Left ventricle myocardium inferior (tissue), 1 donor: ENCODE measurements at regions not wholly inside any gene's neighbourhood (a gene's known extent, or its start where the extent isn't known, plus 50 kb on each side); places are given as distances from the start of the nearest gene placed in this dataset.
"Not testable (repeated sequence)": the region's sequence is repeated elsewhere in the genome, so short reads cannot be mapped to it uniquely, and the experiment has no call there.

Source experiments
- DNase-seq: peaks from one replicate; pipeline ENCODE4 v3.0.0-alpha.2; 2020
- H3K27ac ChIP-seq: fragments of 200-600 bp; replicated peaks from 2 replicates; pipeline ENCODE4 v1.8.0; 2021
- H3K27me3 ChIP-seq: fragments of 200-600 bp; 2 replicates; pipeline ENCODE4 v1.8.0; 2021; ENCODE audit warnings: low read depth
- H3K36me3 ChIP-seq: fragments of 200-600 bp; 2 replicates; pipeline ENCODE4 v1.8.0; 2021
- H3K4me1 ChIP-seq: fragments of 200-600 bp; 2 replicates; pipeline ENCODE4 v1.8.0; 2021
- H3K4me3 ChIP-seq: fragments of 200-600 bp; 2 replicates; pipeline ENCODE4 v1.8.0; 2021; ENCODE audit warnings: mild to moderate bottlenecking, moderate library complexity
- H3K9me3 ChIP-seq: fragments of 200-600 bp; replicated peaks from 2 replicates; pipeline ENCODE4 v1.8.0; 2021
- CTCF ChIP-seq: fragments of 200-600 bp; IDR thresholded peaks from 2 replicates; pipeline ENCODE4 v1.8.0; 2021; ENCODE audit warnings: antibody characterized with exemption, mild to moderate bottlenecking, borderline replicate concordance
- intact Hi-C: fragments of 100-400 bp; cut with micrococcal nuclease; formaldehyde crosslinking; loops from one replicate; pipeline ENCODE4 v1.11.0; 2022
- donor health status: DM: no; HTN: yes; CAD: no; lungs with severe emphysema.

GRCh38 chr11:89658767-89659166 lies 51.3 kb upstream of the TRIM77 start:
- intact Hi-C loops, DNase-seq, H3K27me3 ChIP-seq, H3K36me3 ChIP-seq, H3K27ac ChIP-seq, H3K4me3 ChIP-seq, H3K4me1 ChIP-seq, H3K9me3 ChIP-seq: not testable (repeated sequence)

- H3K9me3 ChIP-seq, H3K36me3 ChIP-seq, H3K4me1 ChIP-seq, intact Hi-C loops, H3K27ac ChIP-seq, H3K27me3 ChIP-seq, DNase-seq, H3K4me3 ChIP-seq: not testable (repeated sequence)
These were observed 50.7 kb upstream of the TRIM77 start for GRCh38 chr11:89659414-89659813.

GRCh38 chr11:89660234-89660633 lies 49.9 kb upstream of the TRIM77 start:
- Histone ChIP-seq H3K4me1 (no peaks in the 10 kb centered on the region), H3K36me3 (no peaks in the 10 kb centered on the region), H3K4me3 (no peak overlapping the region), H3K27me3 (no peaks in the 10 kb centered on the region), H3K9me3 (no peaks in the 10 kb centered on the region), H3K27ac (no peak overlapping the region)
- intact Hi-C loops, result no loop called here
- TF ChIP-seq CTCF, result no peak
- no peak for DNase-seq
